ENCODE measurements at regions not wholly inside any gene's neighbourhood (a gene's known extent, or its start where the extent isn't known, plus 50 kb on each side); places are given as distances from the start of the nearest gene placed in this dataset.

DNA sequence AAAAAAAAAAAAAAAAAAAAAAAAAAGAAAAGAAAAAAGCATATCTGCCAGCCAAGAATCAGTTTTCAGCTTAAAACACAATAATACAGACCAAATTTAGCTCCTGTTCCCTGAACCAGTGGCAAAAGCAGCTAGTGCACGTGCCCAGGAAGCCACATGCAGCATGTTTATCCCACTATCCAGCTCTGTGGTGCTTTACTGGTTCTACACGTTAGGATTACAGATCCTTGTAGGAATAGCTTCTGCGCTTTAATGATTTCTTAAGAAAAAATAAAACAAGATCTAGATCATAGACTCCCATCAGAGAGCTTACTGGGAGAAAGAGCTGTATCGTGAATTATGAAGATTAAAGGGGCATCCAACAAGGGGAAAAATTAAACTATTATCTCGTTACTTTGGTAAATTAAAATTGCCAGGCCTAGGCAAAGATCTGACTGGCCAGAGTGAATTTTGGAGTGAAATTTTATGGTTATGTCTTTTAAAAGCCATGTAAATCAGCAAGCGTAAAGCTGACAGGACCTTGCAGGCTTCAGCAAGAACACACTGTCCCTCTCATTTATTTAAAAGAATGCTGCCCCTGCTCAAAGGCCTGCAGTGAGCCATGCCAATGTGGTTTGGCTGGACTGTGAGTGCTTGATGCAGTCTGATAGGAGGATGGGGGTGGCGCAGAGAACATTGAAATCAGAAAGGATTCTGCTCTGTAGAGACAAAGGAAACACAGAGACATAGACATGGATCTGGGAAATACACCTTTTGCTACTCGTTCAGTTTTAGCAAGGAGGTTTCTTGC is 177.3 kb upstream of the PHYHIPL start:
- no peak overlapping the region for H3K9ac ChIP-seq (ENCODE audit: low read depth, low read length)
- H3K4me3 ChIP-seq (ENCODE audit: low read depth, low read length), result no peak overlapping the region
- H3K27ac ChIP-seq (ENCODE audit: low read depth, low read length), result no peak overlapping the region
- no peaks in the 10 kb centered on the region for H3K9me3 ChIP-seq (ENCODE audit: control insufficient read depth, insufficient read depth, low read length)
- H3K36me3 ChIP-seq (ENCODE audit: control insufficient read depth, insufficient read depth, low read length), result no peaks in the 10 kb centered on the region
- no peaks in the 10 kb centered on the region for H3K4me1 ChIP-seq (ENCODE audit: control insufficient read depth, insufficient read depth, low read length)
- H3K27me3 ChIP-seq (ENCODE audit: control insufficient read depth, insufficient read depth, low read length), result no peaks in the 10 kb centered on the region

DNA sequence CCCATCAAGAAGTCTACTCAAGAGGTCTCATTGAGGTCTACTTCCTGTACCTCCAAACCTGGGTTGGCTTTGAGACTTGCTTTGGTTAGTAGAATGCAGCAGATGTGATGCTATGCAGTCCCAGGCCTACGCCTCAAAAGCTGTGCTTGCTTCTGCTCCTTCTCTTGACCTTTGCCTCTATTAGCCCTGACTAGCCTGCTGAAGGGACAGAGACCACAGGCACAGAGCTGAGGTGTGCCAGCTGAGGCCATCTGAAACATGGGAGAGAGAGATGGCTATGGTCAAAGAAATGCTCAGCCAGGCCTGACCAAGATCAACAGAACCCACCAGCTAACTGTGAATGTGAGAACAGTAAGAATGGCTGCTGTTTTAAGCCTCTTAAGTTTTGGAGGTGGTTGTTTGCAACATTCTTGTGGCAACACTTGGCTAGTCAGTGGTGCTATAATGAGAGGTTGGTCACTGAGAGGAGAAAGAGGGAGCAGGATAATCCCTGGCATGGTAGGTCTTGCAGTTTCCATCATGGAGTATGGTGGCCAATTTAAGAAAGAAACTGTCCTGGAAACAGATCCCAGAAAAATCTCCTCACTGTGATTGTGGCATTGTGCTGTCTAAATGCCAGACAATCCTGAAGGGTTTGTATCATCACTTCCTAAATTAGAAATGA is 176.1 kb upstream of the PHYHIPL start:
- Histone ChIP-seq H3K4me1 (ENCODE audit: control insufficient read depth, insufficient read depth, low read length) (no peaks in the 10 kb centered on the region), H3K27ac (ENCODE audit: low read depth, low read length) (no peak overlapping the region), H3K9ac (ENCODE audit: low read depth, low read length) (no peak overlapping the region), H3K9me3 (ENCODE audit: control insufficient read depth, insufficient read depth, low read length) (no peaks in the 10 kb centered on the region), H3K36me3 (ENCODE audit: control insufficient read depth, insufficient read depth, low read length) (no peaks in the 10 kb centered on the region), H3K27me3 (ENCODE audit: control insufficient read depth, insufficient read depth, low read length) (no peaks in the 10 kb centered on the region), H3K4me3 (ENCODE audit: low read depth, low read length) (no peak overlapping the region)

DNA sequence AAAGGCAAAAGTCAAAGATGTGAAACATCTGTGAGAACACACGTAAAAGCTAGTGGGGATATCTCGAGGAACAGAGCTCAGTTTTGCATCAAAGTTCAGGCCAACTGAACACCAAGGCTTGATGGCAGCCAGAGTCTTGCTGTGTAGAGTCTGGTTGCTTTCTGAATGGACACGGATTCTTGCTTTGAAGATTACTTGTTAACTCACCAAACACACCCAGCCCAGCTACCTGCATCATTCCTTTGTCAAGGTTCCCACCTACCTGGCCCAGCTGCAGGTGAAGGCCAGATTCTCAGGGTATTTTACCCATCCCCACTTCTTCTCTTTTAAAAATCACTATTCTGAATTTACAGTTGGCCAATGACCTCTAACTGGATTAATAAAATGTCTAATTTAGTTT is 174.4 kb upstream of the PHYHIPL start:
- H3K4me1 ChIP-seq (ENCODE audit: control insufficient read depth, insufficient read depth, low read length), result no peaks in the 10 kb centered on the region
- no peak overlapping the region for H3K9ac ChIP-seq (ENCODE audit: low read depth, low read length)
- H3K27ac ChIP-seq (ENCODE audit: low read depth, low read length), result no peak overlapping the region
- no peak overlapping the region for H3K4me3 ChIP-seq (ENCODE audit: low read depth, low read length)
- no peaks in the 10 kb centered on the region for H3K27me3 ChIP-seq (ENCODE audit: control insufficient read depth, insufficient read depth, low read length)
- H3K9me3 ChIP-seq (ENCODE audit: control insufficient read depth, insufficient read depth, low read length), result no peaks in the 10 kb centered on the region
- H3K36me3 ChIP-seq (ENCODE audit: control insufficient read depth, insufficient read depth, low read length), result no peaks in the 10 kb centered on the region

DNA sequence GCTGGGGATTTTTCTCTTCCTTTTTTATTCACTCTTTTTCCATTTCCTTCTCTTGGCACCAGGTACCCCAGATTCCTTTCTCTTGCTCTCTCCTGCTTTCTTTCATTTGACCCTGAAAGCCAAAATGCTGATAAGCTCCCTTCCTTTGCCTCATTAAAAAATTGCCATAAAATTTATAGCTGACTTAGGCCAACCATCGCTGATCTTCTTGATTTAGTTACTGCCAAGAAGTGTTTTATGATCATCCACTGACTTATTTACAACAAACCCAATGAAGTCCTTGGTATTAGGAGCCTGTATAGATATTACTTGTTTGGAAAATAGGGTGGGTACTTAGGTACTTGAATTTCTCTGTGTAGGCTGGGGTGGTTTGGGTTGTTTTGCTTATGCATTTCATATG is 173.2 kb upstream of the PHYHIPL start:
- Histone ChIP-seq H3K9me3 (ENCODE audit: control insufficient read depth, insufficient read depth, low read length) (no peaks in the 10 kb centered on the region), H3K36me3 (ENCODE audit: control insufficient read depth, insufficient read depth, low read length) (no peaks in the 10 kb centered on the region), H3K9ac (ENCODE audit: low read depth, low read length) (no peak overlapping the region), H3K27ac (ENCODE audit: low read depth, low read length) (no peak overlapping the region), H3K27me3 (ENCODE audit: control insufficient read depth, insufficient read depth, low read length) (no peaks in the 10 kb centered on the region), H3K4me3 (ENCODE audit: low read depth, low read length) (no peak overlapping the region), H3K4me1 (ENCODE audit: control insufficient read depth, insufficient read depth, low read length) (no peaks in the 10 kb centered on the region)

DNA sequence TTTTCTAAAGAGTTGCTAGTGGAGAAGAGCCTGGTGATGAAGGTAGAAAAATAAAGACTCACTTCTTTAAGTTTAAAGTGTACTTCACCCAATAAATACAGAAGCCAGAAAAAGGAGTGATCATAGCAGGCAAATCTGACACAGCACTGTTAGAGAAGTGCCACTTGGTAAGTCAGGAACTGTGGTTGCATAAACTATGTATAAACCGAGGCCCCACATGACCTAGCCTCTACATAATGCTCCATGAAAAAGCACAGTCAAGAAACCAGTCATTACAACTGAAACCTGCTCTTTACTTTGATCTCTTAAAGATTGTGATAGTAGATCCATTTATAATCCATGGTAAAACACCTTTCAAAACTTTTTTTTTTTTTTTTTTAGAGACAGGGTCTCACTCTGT is 172.1 kb upstream of the PHYHIPL start:
- no peaks in the 10 kb centered on the region for H3K27me3 ChIP-seq (ENCODE audit: control insufficient read depth, insufficient read depth, low read length)
- H3K4me1 ChIP-seq (ENCODE audit: control insufficient read depth, insufficient read depth, low read length), result no peaks in the 10 kb centered on the region
- no peaks in the 10 kb centered on the region for H3K9me3 ChIP-seq (ENCODE audit: control insufficient read depth, insufficient read depth, low read length)
- no peaks in the 10 kb centered on the region for H3K36me3 ChIP-seq (ENCODE audit: control insufficient read depth, insufficient read depth, low read length)
- no peak overlapping the region for H3K4me3 ChIP-seq (ENCODE audit: low read depth, low read length)
- no peak overlapping the region for H3K27ac ChIP-seq (ENCODE audit: low read depth, low read length)
- no peak overlapping the region for H3K9ac ChIP-seq (ENCODE audit: low read depth, low read length)

DNA sequence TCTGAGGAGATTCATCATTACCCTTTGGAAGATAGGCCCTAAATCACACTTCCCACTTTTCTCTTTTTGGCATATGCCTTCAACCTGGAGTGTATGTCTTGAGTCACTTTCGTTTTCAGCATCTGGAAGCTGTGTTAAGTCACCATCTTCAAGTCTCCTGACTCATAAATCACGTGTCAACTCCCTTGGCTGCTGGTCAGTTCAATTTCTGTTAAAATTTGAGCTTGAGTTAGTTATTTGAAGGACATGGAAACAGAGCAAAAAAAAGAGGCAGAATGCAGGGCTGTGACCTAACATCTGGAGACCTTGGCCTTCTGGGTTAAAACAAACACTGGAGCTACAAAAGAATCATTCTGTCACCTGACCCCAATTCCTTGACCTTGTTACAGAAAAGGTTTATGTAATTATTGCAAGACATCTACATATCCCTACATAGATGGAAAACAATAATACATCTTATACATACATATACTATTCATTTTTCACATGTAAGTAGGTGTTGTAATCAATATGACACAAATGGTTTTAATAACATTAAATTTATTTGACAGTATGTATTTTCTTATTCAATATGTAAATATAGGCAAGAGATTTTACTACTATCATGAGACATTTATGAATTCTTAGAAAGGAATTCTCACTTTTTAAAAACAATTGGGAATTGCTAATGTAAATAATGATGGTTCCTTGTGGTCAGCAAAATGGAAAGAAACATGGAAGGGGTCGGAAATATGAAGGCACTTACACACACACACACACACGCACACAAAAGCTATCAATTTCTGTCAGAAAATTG is 169.7 kb upstream of the PHYHIPL start:
- H3K4me1 ChIP-seq (ENCODE audit: control insufficient read depth, insufficient read depth, low read length), result no peaks in the 10 kb centered on the region
- H3K4me3 ChIP-seq (ENCODE audit: low read depth, low read length), result no peak overlapping the region
- H3K9me3 ChIP-seq (ENCODE audit: control insufficient read depth, insufficient read depth, low read length), result no peaks in the 10 kb centered on the region
- H3K27ac ChIP-seq (ENCODE audit: low read depth, low read length), result no peak overlapping the region
- H3K36me3 ChIP-seq (ENCODE audit: control insufficient read depth, insufficient read depth, low read length), result no peaks in the 10 kb centered on the region
- H3K27me3 ChIP-seq (ENCODE audit: control insufficient read depth, insufficient read depth, low read length), result no peaks in the 10 kb centered on the region
- no peak overlapping the region for H3K9ac ChIP-seq (ENCODE audit: low read depth, low read length)

DNA sequence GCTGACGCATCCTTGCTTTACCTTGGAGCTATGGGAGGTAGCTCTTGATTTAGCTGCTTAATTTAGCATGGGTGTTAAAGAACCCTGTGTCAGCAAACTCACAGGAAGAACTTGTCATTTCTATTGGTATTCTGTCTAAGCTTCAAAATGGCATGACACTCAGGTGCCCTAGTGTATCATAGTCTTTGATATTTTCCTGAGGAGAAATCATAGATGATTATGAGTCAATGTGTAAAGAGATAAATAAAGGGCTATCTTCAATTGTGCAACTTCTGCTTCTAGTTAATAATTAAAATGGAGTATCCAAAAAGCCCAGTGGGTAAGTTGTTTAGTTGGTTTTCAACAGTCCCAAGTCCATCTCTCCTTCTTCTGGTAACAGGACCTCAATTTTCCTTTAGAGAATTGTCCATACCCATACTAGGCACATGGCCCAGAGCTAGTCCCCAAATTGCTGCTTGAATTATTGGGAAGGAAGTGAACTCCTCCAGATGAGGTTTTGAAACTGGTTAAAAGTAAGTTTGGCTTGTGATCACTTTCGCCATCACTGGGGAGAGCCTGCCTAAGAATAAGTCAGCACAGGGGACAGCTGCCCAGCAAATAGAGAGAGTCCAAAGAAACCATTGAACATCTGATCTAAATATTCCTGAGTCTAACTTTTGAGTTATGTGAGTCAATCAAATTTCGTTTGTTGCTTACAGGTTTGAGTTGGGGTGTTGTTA is 169.0 kb upstream of the PHYHIPL start:
- H3K4me3 ChIP-seq (ENCODE audit: low read depth, low read length), result no peak overlapping the region
- H3K4me1 ChIP-seq (ENCODE audit: control insufficient read depth, insufficient read depth, low read length), result no peaks in the 10 kb centered on the region
- no peaks in the 10 kb centered on the region for H3K27me3 ChIP-seq (ENCODE audit: control insufficient read depth, insufficient read depth, low read length)
- no peak overlapping the region for H3K27ac ChIP-seq (ENCODE audit: low read depth, low read length)
- no peaks in the 10 kb centered on the region for H3K36me3 ChIP-seq (ENCODE audit: control insufficient read depth, insufficient read depth, low read length)
- H3K9me3 ChIP-seq (ENCODE audit: control insufficient read depth, insufficient read depth, low read length), result no peaks in the 10 kb centered on the region
- H3K9ac ChIP-seq (ENCODE audit: low read depth, low read length), result no peak overlapping the region

DNA sequence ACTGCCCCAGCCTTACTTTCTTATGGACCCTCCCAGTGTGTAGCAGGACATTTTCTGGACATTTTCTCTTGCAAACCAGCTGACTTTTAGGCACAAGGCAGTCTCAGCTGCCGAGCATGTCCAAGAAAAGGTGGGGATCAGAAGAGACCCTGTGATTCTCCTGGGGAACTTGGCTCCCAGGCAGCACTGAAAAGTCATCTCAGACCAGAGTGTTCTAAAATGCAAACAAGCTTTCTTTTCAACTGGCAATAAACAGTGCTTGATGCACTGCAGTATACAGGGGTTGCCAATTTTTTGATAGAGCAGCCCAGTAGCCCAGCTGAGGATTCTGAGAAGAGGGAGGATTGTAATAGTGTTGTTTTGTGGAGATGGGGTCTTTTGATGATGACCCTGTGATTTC is 168.0 kb upstream of the PHYHIPL start:
- Histone ChIP-seq H3K9me3 (ENCODE audit: control insufficient read depth, insufficient read depth, low read length) (no peaks in the 10 kb centered on the region), H3K27me3 (ENCODE audit: control insufficient read depth, insufficient read depth, low read length) (no peaks in the 10 kb centered on the region), H3K27ac (ENCODE audit: low read depth, low read length) (no peak overlapping the region), H3K4me1 (ENCODE audit: control insufficient read depth, insufficient read depth, low read length) (no peaks in the 10 kb centered on the region), H3K36me3 (ENCODE audit: control insufficient read depth, insufficient read depth, low read length) (no peaks in the 10 kb centered on the region), H3K9ac (ENCODE audit: low read depth, low read length) (no peak overlapping the region), H3K4me3 (ENCODE audit: low read depth, low read length) (no peak overlapping the region)

DNA sequence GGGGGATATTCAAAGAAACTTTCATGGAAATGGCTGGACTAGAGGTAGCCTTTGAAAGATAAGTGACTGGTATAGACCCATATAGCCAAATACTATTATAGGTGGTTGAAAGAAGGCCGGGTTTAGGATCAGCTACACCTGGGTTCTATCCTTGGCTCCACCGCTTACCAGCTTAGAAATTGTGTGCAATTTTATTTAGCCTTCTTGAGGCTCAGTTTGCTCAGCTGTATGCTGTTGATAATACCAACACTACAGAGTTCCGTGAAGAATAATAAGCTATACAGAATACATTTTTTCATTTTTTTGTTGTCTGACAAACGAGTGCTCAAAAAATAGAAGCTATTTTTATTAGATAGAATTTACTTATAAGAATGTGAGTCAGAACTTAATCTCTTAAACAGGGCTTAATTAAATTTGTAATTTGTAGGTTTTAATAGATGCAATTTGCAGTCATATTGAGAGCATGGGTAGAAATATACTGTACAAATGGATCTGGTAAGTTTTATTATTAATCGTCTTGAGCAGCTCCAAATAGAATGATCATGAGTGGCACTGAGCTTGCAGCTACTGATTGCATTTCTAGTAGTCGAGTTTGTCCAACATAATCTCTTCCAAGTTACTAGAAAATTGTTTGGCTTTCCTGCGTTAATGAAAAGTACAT is 164.3 kb upstream of the PHYHIPL start:
- Histone ChIP-seq H3K36me3 (ENCODE audit: control insufficient read depth, insufficient read depth, low read length) (no peaks in the 10 kb centered on the region), H3K4me1 (ENCODE audit: control insufficient read depth, insufficient read depth, low read length) (peaks cover 6% of the 10 kb centered on the region), H3K9ac (ENCODE audit: low read depth, low read length) (no peak overlapping the region), H3K9me3 (ENCODE audit: control insufficient read depth, insufficient read depth, low read length) (no peaks in the 10 kb centered on the region), H3K27ac (ENCODE audit: low read depth, low read length) (no peak overlapping the region), H3K27me3 (ENCODE audit: control insufficient read depth, insufficient read depth, low read length) (no peaks in the 10 kb centered on the region), H3K4me3 (ENCODE audit: low read depth, low read length) (no peak overlapping the region)

DNA sequence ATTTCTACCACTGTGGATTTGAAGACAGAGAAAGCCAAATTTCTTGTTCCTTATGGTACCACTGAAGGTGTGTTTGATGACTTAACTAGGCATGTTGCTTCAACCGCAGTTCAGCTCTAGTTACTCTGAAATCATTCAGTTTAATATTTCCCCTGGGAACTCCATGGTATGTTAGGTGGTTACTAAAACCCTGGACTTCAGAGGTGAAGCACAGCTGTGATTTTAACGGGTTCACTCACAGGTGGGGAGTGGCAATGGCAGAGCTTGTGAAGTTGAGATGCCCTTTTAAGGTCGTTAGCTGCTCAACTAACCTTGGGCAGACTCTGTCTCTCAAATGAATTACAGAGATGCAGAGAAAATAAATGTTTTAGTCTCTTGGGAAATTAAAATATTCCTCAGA is 163.6 kb upstream of the PHYHIPL start:
- no peak overlapping the region for H3K27ac ChIP-seq (ENCODE audit: low read depth, low read length)
- no peak overlapping the region for H3K9ac ChIP-seq (ENCODE audit: low read depth, low read length)
- no peaks in the 10 kb centered on the region for H3K27me3 ChIP-seq (ENCODE audit: control insufficient read depth, insufficient read depth, low read length)

More for the DNA sequence above, 163.6 kb upstream of the PHYHIPL start:
- Histone ChIP-seq H3K4me3 (ENCODE audit: low read depth, low read length) (no peak overlapping the region), H3K4me1 (ENCODE audit: control insufficient read depth, insufficient read depth, low read length) (peaks cover 6% of the 10 kb centered on the region), H3K9me3 (ENCODE audit: control insufficient read depth, insufficient read depth, low read length) (no peaks in the 10 kb centered on the region), H3K36me3 (ENCODE audit: control insufficient read depth, insufficient read depth, low read length) (no peaks in the 10 kb centered on the region)
